Gastroesophageal sphincter (tissue), 3 donors: ENCODE measurements at regions not wholly inside any gene's neighbourhood (a gene's known extent, or its start where the extent isn't known, plus 50 kb on each side); places are given as distances from the start of the nearest gene placed in this dataset.

Source experiments
- EP300 ChIP-seq: sonication (generic); formaldehyde crosslinking; IDR thresholded peaks from one replicate; pipeline ENCODE4 v1.6.1; 2017; ENCODE audit warnings: antibody characterized with exemption, mild to moderate bottlenecking
- POLR2A ChIP-seq, 2 donors: fragments of 450-650 bp; IDR thresholded peaks; one replicate each; pipeline ENCODE4 v1.6.1; 2017; ENCODE audit warnings: antibody characterized with exemption in 2 of 2, mild to moderate bottlenecking in 2 of 2, moderate library complexity in 1 of 2
- TF ChIP-seq, protein P1 (sequence below), 4 experiments: fragments of 200-600 bp in 2 of 4; fragments of 450-650 bp in 2 of 4; sonication (generic) in 1 of 4; IDR thresholded peaks; one replicate each; pipeline ENCODE4 v1.5.1; 2017 to 2019; ENCODE audit warnings: antibody characterized with exemption in 4 of 4, mild to moderate bottlenecking in 2 of 4, moderate library complexity in 2 of 4

DNA sequence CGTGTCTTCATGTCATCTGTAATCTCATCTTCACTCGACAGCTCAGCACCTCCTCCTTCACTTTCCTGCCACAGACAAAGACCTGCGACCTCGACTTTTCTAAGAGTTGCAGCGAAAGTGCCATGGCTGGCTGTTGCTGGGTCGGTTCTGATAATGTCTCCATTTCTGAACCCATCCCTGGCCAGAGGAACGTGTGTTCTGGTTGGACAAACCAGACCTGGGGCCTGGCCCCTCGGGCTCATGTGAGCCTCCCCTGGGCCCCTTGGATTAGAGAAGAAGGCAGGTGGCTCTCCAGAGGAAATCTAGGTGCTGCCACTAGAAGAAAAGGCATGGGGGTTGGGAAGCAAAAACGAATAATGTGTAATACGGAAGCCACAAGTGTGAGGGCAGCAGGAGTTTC lies 273.7 kb downstream of the GLRX3 start:
- TF ChIP-seq, protein P1, sequence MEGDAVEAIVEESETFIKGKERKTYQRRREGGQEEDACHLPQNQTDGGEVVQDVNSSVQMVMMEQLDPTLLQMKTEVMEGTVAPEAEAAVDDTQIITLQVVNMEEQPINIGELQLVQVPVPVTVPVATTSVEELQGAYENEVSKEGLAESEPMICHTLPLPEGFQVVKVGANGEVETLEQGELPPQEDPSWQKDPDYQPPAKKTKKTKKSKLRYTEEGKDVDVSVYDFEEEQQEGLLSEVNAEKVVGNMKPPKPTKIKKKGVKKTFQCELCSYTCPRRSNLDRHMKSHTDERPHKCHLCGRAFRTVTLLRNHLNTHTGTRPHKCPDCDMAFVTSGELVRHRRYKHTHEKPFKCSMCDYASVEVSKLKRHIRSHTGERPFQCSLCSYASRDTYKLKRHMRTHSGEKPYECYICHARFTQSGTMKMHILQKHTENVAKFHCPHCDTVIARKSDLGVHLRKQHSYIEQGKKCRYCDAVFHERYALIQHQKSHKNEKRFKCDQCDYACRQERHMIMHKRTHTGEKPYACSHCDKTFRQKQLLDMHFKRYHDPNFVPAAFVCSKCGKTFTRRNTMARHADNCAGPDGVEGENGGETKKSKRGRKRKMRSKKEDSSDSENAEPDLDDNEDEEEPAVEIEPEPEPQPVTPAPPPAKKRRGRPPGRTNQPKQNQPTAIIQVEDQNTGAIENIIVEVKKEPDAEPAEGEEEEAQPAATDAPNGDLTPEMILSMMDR (IDR thresholded peaks at IDR 0.05) = no peak
- TF ChIP-seq POLR2A (IDR thresholded peaks at IDR 0.05) (no peak), EP300 (no peak)
